GM21529 (cell line): ENCODE measurements at regions not wholly inside any gene's neighbourhood (a gene's known extent, or its start where the extent isn't known, plus 50 kb on each side); places are given as distances from the start of the nearest gene placed in this dataset.

Experiments used
- ATAC-seq: cut with Tn5 transposase; IDR thresholded peaks from one replicate; pipeline ENCODE4 v1.9.1; 2021; ENCODE audit not compliant: unreplicated experiment

DNA sequence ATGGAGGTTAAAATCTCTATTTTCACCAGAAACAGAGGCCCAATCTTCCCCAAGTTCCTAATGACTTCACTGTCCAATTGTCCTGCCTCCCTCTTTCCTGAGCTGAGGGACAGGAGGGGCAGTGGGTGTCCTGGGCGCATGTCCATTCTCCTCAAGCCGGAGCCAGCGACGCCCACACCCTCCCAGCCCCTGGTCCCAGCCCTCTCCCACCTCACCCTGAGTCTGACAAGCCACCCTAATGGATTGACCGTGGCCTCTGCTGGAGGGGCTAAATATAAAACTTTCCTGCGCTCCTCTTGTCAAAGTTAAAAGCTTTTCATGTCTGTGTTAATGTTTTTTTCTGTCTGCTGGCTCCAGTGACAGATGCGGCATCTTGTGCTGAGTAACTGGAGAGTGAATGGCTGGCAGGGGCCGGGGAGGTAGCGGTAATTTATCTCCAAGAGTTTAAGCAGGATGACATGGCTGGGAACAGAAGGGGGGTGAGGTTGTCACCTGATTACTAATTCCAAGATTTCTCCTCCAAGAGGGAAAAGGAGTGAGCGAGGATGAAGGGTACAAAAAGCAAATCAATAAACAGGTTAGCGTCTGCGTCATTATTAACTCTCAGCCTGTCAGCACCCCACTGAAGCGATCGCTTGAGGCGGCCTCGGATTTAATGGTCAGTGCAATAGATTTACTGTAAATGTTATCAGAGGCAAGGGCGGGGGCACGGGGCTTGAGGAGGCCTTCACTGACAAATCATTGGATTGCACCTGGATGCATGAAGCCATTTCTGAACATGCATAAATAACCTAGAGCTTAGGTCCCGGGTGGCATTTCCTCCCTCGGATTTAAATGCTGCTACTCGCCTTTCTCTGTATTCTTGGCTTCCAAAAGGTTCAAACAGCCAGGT lies 118.1 kb upstream of the MAFB start:
- no peak for ATAC-seq

- no peak for ATAC-seq
Observed at GRCh38 chr20:40807821-40808170, 118.8 kb upstream of the MAFB start.

GRCh38 chr20:40808936-40809335 lies 119.9 kb upstream of the MAFB start:
- no peak for ATAC-seq

DNA sequence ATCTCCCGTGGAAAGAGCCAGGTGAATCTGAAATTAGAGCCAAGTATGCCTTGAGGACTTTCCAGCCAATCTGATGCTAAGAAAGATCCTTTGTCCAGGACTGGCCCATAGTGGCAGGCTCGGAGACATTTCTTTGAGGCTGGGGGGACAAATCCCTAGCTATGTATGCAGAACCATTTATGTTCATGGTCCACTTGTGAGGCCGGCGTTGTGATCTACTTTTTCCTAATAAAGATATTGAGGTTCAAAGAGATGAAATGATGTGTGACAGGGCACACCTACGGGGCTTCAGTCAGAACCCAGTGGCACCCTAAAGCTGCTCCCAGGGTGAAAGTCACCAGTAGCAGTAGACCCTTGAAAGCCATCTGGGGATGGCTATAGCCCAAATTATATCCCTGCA lies 120.3 kb upstream of the MAFB start:
- no peak for ATAC-seq

DNA sequence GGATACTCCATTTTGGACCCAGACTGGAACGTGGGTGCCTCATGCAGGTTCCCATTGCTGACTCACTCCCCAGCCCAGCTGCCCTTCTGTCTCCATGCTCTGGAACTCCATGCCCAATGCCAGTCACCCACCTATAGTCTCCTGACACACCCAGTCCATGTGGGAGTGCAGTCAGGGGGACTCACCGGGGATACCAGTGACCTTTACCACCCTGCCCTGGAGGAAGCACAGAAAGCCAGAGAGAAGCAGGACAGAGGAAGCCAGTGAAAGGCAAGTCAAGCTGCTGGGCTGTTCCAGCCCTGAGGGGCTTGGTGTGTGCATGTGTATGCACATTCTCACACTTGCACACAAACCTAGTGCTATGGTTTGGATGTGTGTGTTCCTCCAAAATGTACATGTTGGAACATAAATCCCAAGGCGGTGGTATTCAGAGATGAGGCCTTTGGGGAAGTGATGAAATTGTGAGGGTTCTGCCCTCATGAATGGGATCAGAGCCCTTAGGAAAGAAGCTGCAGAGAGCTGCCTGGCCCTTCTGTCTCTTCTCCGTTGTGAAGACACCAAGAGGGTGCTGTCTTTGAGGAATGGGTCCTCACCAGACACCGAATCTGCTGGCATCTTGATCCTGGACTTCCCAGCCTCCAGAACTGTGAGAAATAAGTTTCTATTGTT lies 121.4 kb upstream of the MAFB start:
- no peak for ATAC-seq

- no peak for ATAC-seq
Observed at GRCh38 chr20:40811004-40811403, 122.0 kb upstream of the MAFB start.

DNA sequence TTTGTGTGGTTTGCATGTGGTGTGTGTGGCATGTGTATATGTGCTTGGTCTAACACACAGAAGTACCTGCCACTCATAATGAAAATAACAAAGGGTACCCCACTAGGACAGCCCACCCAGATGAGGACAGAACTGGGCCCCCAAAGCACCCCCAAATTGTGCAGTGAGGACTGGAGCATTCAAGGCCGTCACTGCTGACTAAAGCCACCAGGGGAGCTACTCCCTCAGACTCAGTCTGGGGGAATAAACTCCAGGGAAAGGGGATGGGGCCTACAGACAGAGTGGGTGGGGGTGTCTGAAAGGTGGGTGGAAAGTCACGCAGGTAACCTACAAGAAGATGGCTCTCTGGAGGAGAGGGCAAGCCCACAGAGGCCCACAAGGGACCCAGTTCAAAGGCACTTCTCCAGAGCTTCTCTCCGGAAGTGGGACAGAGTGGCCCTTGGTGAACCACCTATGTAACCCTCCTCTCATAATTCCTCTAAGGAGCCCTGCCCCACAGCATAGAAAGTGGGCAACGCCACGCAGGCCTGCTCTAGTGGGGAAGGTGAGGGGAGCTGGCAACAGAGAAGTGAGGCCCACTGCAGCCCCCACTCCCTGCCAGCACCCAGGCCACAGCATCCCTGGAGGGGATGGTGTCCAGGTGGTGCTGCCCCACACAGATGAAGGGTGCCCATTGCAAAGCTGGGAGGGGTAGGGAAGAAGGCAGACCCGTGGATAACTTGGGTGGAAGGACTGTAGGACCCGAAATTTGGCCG lies 122.8 kb upstream of the MAFB start:
- ATAC-seq = no peak

- no peak for ATAC-seq
Observed at GRCh38 chr20:40812415-40812925, 123.4 kb upstream of the MAFB start.

GRCh38 chr20:40813029-40813431 lies 124.0 kb upstream of the MAFB start:
- ATAC-seq = no peak

DNA sequence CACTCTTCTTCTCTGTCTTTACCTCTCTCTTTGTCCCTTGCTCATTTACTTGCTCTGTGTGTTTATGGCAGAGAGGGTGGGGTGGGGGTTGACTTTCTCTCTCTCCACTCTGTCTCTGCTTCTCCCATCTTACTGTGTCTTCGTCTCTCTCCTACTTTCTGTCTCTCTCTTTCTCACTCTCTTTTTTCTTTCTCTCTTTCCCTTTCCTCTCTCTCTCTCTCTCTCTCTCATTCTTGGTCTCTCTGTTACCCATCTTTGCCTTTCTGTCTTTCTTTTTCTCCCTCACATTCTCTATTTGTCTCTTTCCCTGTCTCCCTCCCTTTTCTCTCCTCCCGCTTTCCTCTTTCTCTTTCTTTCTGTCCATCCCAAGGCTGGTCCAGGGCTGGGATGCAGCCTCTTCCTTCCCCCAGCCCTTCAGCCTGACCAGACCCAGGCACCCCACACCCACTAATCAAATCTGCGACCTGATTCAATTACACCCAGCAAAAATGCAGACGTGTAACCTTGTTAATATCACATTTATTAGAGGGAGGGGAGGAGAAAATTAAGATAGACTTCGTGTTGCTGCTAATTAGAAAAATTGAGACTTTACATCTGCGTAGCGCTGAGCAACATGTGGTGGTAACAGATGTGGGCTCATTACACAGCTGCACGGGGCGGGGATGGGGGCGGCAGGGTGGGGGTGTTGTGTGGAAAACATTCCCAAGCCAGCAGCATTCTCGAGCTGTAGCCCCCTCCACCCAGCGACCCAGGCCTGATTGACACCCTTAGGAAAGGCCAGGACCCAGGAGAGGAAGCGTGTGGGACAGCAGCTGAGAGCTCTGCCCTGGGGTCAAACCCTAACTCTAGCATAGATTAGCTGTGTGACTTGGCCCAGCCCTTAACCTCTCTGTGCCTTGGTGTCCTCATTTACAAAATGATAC lies 124.9 kb upstream of the MAFB start:
- no peak for ATAC-seq

GRCh38 chr20:40814631-40814960 lies 125.6 kb upstream of the MAFB start:
- no peak for ATAC-seq

DNA sequence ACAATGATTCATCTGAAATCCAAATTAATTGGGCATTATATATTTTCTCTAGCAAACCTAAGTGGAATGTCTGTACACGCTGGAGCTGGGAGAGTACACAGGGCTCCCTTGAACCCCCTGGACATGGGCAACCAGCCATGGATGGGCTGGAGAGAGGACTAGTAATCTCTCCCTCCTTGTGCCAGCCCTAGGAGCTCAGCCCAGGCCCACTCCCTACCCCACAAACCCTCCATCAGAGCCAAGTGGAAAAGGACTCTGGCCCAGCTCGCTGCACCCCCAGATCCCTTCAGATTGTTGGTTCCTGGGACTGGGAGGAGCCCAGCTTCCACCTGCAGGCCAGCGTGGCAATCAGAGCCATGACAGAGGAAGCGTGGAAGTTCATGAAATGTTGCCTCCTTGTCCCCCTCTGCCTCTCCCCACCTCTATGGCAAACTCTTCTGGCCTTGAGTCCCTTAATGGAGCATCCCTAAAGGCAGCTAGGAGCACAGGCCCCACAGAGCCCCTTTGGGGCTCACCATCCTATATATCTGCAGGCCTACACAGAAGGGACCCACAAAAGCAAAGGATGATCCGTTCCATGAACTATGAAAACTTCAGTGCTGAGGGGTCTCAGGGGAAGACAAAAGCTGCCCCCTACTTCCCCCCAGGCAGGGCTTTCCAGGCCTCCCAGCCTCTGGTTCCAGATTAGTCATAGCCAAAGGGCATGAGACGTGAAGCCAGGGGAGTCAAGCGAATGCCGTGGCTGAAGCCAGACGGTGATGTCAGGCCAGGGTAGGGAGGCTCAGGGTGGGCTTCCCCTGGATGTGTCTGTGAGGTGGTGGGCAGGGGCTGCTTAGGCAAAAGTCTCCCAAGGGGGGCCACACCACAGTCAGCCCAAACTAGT lies 126.4 kb upstream of the MAFB start:
- no peak for ATAC-seq

DNA sequence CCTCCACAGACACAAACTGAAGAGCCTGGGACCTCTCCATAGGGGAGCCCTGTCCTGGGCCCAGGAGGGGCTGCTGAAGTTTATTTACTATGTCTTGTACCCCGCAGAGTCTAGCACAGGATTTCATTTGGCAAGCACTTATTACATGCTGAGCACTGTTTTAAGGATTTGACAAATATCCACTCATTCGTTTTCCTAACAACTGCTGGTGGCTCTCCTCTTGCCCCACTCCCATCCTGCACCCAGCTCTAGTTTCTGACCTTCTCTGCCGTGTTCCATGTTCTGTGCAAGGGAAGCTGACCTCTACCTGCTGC lies 127.0 kb upstream of the MAFB start:
- ATAC-seq = no peak

GRCh38 chr20:40821429-40821828 lies 132.4 kb upstream of the MAFB start:
- ATAC-seq = no peak

DNA sequence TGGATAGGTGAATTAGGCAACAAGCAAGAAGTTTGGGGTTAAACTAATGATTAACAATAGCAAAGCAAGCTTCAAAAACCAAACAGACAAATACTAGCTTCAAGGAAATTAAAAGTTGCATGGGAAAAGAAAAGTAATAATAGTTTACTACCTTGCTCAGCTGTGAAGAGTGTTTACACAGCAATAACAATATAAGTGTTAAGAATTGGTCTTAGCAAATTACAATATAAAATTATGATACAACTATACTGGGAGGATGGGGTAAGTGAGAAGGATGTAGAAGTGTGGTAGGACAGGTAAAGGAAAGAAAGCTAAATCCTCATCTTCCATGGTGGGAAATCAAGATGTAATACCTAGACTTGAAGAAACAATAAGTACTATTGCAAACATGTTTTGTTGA lies 137.7 kb upstream of the MAFB start:
- ATAC-seq = no peak

DNA sequence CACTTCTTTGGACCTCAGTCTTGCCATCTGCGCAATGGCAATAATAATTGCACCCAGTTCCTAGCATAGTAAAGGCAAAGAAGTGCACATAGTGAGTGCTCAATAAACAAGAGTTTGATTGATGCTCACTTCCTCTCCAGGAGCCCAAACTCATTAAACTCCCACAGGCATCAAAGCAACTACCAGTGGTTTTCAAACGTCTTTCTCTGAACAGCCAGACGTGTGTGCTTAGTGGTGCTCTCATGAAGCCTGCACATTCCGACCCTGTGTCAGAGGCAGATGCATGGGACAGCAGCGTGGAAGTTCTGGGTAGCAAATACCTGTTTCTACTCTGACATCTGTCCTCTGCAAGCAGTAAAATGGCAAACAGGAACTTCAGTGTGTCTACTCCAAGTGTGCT lies 146.3 kb upstream of the MAFB start:
- ATAC-seq = no peak

DNA sequence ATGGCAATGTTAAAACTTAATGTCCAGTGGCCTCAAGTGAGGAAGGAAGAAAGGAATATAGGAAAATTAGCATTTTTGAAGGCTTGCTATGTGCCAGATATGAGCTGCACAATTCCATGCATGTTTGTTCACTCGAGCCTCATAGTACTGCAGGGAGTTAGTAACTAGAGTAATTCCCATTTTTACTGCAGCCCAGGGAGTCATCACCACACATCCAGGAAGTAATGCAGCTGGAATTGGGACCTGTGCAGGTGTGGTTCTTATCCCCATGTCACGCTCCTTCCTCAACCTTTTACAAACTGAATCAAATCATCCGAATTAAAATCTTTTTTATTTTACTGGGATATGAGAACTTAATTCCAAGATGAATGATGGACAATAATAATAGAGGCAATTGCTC lies 149.5 kb upstream of the MAFB start:
- no peak for ATAC-seq

- ATAC-seq = no peak
Observed at GRCh38 chr20:40843251-40843650, 154.2 kb upstream of the MAFB start.

DNA sequence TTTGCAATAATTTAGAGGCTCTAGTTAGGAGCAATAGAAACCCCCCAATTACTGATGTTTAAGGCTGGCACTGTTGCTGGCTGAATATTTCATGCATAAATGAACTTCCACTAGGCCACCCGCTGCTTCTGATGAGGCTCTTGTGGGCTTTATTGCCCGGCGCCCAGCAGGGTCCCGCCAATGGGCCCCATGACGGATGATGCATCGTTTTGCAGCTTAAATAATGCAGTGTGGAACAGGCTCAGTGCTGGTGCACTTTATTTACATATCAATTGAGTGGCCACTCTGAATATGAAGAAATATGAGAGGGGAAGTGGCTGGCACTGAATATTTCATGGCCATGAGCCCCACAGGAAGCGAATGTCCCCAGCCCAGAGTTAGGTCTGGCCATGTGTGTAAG lies 155.3 kb upstream of the MAFB start:
- no peak for ATAC-seq

- no peak for ATAC-seq
Observed at GRCh38 chr20:40848096-40848495, 159.1 kb upstream of the MAFB start.
